ENCODE measurements at regions not wholly inside any gene's neighbourhood (a gene's known extent, or its start where the extent isn't known, plus 50 kb on each side); places are given as distances from the start of the nearest gene placed in this dataset.
A peak's percentile ranks its signal among the peaks of the same experiment; 100 is the strongest.

DNA sequence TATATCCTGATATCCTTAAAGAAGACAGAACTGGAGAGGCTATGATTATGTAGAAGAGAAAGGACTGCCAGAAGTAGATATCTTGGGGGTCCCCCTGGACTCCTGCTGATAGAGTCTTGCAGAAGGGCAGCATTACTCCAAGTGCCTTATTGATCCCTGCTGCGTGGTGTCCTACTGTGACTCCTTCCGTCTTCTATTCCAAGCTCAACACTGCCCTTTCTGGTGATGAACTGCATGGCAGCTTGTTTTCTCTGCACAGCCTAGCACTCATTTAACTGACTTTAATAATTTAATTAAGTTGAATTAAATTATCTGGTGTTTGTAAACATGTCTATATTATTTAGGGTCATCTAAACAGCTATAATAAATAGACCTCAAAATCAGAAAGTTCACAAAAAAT, 194.1 kb upstream of the DSEL start:
- peak; percentile 2 for DNase-seq

DNA sequence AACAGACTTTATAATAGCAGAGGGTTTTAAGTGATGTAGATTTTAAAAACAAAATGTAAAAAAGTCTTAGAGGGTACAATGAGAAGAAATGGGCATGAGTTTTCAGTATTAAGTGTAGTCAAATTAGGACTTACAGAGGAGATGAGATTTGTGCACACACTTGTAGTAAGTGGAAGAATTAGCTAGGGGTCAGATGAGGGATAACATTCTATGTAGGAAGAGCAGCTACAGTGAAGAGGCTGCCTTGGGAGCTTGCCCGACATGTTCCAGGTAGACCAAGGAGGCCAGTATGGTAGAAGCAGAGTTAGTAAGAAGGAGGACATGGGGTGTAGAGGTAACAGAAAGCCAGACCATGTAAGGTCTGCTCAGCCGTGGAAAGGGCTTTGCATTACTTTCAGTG, 189.2 kb upstream of the DSEL start:
- no peak for DNase-seq

DNA sequence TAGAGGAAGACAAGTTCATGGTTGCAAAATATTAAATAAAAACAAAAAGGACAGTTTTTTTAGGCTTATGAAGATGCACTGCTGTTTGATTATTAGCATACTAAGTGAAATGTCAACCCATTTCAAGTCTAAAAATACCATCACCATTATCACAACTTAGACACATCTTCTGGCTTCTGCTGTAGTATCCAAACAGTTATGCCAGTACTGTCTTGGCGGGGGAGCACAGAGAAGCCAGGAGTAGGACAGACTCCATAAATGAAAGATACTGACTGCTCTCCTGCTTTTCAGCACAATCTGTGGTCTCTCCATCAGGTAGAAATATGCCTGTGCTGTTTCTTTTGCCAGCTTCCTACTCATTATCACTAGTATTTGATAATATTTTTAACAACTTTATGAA, 179.2 kb upstream of the DSEL start:
- no peak for DNase-seq

DNA sequence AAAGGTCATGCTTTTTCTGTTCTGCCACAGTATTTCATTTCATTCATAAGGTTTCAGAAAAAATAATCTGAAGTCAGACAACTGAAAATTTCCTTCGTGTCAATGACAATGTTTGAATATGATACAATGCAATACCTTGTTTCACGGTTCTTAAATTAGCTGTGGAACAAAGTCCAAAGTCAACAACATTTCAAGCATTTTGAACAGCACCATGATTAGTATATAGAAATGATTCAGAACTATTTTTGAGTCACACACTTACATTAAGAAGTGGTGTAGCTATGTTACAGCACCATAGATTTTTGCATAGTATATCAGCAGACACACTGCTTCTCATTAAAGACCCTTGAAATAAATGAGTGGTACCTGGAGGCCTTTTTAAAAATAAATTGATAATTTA, 178.3 kb upstream of the DSEL start:
- DNase-seq, result no peak

DNA sequence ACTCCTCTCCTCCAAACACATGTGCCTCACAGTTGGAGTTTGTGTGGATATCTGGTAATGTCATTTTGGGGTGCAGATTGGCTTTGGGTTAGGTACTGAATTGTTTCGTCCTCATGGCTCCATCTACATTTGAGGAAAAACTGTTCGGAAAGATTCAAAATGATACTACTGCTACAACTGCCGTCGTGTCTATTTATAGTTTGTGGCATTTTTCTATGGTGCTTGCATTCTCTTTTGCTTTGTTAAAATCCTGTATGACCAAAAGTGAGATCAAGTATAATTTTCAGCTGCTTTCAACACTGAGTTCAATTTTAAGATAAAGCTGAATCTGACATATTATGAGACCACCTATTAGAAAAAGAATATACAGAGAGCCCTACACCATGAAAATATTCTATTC, 176.3 kb upstream of the DSEL start:
- DNase-seq, result no peak

DNA sequence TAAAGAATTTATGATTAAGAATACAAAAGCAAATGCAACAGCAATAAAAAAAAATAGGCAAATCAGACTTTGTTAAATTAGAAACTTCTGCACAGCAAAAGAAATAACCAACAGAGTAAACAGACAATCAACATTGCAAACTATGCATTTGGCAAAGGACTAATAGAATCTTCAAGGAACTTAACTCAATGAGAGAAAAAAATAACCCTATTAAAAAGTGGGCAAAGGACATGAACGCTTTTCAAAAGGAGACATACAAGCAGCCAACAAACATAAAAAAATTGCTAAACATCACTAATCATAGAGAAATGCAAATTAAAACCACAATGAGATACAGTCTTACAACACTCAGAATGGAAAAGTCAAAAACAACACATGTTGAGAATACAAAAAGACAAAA, 166.0 kb upstream of the DSEL start:
- DNase-seq, result no peak

DNA sequence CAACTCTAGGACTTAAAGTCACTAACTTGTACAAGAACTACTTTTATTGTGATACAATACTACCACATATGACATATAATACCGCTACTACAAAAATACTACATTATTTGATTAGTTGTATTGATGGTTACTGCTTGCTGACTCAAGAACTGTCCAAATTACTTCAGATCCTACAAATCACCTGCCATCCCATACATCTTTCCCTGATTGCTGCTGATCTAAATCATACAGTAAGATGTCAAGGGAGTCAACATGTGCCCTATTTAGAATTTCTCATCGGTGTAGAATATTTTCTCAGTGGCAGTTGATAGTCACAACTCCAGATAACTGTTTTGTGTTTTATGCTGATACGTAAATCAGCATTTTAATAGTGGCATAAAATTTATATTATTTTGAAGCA, 161.0 kb upstream of the DSEL start:
- DNase-seq, result no peak

DNA sequence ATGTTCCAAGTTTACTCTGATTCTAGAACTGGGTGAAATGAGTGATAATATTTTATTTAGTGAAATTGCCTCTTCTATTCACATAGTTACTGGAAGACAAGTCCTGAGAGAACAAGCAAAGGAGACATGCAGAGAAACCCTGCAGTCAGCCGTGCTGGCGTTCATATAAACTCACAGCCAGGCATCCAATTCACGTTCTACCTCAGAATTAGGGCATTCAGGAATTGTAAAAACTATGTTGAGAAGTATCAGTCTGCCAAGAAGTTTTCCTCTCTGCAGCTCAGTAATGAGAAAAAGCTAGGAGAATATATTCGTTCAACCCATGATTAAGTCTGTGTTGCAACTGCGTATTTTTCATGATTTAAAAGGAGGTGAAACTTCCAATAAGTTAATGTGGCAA, 156.2 kb upstream of the DSEL start:
- DNase-seq, result no peak

DNA sequence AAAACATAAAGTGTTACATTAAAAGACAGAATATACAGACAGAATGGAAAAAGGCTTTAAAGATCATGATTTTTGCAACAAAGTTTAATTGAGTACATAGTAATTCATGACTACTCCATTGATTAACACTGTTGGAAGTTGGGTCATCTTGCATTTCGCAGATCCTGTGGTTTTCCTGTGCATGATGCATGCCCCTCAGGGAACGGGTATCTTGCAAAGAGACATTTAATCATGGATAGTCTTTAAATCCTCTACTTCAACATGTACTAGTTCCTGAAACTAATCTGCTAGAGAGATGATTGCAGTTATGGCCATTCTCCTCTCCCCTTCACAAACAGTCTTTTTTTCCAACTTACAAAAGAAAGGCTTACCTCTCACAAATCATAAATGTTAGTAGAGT, 155.6 kb upstream of the DSEL start:
- DNase-seq, result no peak

DNA sequence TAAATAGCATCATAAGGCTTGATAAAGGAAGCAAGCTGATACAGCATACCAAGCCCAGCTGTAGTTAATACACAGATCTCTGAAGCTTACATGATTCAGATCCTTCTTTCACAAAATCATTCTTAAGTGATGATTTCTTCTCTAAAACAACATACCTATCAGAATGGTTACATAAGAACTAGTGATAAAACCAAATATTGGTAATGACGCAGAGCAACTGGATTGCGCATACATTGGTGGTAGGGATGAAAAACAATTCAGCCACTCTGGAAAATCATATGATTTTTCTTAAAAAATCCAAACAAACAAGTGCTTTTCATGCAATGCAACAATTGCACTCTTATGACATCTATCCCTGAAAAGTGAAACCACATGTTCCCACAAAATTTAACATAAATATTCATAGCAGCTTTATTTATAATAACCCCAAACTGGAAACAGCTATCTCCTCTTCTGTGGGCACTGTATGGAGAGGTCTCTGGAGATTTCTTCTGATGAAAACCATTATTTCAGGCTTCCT, 153.6 kb upstream of the DSEL start:
- DNase-seq, result no peak

DNA sequence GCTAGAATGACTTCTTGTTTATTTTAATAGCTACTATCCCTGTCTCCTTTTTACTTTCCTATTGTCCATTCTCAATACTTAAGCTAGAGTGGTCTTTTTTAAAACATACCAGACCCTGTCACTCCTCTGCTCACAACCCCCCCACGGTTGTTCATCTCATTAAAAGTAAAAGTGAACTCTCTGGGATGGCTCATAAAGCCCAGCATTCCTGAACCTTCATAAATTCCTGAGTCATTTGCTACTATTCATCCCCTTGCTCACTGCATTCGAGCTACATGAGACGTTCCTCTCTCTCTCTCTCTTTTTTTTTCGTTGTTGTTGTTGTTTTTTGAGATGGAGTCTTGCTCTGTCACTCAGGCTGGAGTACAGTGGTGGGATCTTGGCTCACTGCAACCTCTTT, 148.7 kb upstream of the DSEL start:
- no peak for DNase-seq

DNA sequence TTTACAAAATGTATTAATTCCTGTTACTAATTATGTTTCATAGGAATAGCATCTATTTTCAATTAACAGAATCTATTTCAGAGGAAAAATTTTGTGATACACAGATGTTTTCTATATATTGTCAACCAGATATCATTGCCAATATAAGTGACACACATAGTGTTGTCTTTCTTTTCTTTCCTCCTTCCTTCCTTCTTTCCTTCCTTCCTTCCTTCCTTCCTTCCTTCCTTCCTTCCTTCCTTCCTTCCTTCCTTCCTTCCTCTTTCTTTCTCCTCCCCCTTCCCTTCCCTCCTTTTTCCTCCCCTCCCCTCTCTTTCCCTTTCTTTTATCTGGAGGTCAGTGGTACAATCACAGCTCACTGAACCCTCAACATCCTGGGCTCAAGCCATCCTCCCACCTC, 146.5 kb upstream of the DSEL start:
- DNase-seq, result no peak

DNA sequence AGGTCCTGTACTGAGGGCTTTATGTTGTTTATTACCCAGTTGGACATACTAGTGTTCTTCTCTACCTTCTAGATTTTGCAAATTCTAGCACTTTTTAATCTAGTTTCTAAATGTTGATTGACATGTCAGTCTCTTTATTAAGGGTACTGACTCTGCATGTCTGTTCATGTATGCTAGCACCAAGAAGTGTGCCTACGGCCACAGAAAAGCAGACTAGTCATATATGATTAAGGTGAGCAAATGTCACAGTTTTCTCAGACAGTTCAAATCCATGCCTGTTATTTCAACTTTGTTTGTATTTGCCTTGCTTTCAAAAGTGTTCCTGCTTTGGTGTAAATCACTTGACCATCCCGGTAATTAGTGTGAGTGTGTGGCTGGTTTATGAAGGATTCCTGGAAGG, 145.0 kb upstream of the DSEL start:
- DNase-seq, result no peak

DNA sequence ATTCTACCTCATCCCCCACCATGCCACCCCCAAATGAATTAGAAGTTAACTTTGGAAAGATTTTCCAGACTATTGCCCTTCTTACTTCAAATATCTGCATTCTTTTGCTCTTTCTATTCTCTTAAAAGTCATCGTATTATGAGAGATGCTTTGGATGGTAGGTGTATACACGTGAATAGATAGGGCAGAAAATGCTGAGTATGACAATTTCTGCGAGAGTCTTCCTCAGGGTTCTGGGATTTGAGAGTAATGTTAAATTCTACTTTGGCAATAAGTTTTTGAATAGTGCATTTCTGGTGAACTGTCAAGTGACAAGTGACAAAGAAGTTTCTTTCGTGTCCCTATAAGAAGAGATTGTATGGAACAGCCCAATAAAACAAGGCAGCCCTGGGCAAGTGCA, 137.6 kb upstream of the DSEL start:
- no peak for DNase-seq

DNA sequence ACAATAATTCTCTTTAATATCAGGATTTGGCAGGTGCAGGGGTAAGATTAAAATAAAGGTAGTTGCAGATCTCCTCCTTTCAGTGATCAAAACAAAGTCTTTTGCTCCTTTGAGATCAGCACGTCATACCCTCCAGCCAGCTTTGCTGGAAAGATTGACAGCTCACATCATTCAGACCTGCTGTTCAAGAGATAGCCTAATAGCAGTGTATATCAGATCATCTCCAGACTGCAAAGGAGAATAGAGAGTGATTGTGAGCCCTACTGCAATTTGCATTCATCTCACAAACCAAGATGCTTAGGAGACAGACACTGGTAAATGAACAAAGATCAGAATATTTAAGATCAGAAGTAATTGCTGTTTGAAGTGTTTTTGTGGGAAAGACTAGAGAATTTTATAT, 135.8 kb upstream of the DSEL start:
- DNase-seq, result no peak

DNA sequence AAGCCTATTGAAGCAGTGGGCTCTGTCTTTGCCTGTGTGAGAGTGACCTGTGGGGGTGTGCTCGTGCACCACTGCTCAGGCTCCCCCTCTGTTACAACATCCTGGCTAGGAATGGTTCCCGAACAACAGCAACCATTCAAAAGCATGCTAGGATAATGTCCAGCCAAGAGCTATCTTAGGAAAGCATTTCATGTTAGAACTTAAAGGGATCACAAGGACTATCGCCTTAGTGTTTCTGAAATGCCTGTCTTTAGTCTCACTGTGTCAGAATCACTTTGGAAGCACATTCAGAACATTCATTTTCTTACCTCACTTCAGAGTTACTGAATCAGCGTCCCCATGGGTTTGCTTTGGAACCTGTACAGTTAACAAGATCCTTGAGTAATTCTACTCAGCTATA, 134.9 kb upstream of the DSEL start:
- DNase-seq, result no peak

DNA sequence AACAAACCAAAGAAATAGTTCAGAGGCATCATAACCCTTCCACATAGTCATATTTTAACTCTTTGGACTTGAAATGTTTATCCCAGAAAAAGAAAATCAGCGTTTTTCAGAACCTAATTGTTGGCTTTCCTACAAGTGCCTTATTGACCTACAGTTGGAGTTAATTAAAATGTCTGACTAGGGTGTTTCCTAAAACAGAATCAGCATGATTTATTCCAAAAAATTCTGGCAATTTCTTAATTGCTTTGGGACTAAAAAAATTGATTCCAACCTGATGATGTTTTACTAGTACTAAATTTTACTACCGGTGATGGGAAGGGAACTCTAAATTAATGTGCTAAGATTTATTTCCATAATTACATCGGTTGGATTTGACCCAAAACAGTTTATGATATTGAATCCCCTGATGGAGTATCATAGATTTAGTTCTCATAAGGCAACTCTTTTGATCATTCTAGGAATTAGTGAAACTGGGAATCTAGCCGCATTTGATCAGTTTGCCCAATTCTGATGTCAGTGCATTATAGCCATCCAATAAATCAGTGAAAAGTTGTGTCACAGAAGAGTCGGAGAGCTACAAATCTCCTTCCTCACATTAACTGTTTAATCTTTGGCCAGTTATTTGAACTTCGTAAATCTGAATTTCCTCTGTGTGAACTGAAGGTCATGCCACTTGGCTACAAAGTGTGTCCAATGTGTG, 134.3 kb upstream of the DSEL start:
- DNase-seq, result no peak

DNA sequence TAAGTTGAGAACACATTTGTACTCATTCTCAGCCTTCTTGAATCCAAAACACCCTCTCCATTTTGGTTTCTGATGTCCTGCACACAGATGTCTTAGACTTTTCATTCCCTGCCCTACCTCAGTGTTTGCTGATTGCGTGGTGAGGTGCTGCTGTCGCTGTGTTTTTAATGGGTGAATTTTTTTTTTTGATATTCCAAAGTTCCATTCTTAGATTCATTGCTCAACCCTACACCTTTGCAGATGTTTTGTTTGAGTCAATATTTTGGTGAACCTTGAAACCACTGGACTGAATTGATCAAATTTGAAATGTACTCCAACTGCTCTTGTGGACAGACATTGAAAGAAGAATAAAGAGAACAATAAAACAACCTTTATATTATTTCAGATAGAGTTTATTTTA, 130.4 kb upstream of the DSEL start:
- DNase-seq, result no peak

DNA sequence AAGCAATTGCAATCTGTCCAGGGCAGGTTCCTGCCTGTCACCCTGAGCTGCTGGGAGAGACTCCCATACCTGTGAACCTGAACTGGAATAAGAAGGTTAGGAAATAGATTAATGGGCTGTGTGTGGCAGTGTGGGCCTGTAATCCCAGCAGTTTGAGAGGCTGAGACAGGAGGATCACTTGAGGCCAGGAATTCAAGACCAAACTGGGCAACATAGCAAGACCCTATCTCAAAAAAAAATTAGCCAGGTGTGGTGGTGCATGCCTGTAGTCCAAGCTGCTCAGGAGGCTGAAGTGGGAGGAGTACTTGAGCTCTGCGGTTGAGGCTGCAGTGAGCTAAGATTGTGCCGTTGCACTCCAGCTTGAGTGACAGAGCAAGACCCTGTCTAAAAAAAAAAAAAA, 127.7 kb upstream of the DSEL start:
- DNase-seq, result no peak

DNA sequence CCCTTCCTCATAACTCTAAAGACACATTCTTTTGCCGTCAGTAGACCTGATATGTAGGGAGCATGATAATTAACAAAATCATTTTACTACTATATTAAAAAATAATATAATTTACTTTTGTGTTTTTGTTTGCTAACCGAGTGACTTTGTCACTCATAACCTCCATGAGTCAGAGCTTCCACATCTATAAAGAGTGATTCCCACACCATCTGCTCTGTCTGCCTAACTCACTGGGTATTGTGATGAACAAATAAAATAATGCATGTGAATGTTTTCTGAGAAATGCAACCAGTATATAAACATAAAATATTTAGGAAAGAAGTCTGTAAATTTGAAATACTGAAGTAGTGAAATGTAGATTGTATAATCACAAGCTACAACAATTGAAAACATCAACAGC, 123.4 kb upstream of the DSEL start:
- DNase-seq, result no peak

DNA sequence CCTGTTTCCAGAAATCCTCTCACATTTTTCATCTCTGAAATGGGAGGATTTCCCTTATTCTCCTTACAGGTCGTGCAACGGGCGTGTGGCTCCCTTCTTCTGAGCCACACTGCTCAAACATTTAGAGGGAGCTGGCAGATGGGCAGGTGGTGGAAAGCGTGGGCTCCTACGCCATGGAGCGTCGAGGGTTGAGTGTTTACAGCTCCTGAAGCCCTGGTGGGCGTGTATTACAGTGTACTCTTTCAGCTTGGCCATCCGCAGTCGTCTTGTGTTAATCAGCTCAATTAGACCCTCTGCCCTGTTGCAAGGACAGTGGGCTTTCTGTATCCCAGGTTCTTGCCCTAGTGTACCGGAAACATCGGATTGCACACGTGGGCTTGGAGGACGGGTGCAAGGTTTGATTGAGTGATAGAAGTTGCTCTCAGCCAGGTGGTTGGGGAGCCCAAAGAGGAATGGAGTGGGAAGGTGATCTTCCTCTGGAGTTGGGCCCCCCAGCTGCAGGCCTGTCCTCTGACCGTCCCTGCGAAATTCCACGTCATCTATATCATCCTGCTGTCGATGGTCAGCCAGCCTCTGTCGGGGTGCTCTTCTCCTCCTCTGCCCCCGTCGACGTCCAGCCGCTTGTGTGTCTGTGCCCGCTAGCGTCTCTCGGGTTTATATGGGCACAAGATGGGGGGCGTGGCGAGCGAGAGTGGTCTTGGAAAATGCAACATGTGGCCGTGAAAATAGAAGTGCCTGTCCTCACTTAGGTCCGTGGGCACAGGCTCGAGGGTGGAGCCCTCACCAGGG, 120.3 kb upstream of the DSEL start:
- no peak for DNase-seq

DNA sequence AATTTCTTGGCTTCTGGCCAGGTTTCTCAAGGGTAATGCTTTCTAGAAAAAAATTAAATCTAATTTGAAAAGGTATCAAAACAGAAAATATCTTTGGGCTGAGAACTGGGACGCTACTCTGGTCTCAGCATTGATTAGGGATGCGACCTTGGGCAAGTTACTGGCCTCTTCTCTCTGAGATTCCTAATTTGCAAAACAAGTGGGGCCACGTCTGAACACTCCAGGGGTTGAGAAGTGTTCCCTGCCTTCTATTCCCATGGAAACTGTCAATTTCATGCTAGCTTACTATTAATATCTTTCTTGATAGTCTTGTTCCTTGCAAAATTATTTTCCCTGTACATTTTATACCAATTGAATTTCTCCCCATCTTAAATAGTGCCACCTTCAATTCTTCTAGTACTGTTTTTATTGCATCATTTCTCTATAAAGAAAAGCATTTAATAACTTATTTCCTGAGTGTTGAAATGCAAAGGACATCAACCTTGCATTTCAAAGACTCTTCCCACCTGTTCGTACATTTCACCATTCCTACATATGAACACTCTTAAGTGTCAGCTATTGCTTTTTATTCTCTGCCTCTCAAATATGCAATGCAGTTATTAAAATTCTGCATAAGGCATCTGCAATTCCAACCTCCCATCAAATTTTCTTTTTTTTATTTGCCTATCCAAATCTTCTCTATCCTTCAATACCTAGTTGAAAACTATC, 118.3 kb upstream of the DSEL start:
- DNase-seq, result no peak

DNA sequence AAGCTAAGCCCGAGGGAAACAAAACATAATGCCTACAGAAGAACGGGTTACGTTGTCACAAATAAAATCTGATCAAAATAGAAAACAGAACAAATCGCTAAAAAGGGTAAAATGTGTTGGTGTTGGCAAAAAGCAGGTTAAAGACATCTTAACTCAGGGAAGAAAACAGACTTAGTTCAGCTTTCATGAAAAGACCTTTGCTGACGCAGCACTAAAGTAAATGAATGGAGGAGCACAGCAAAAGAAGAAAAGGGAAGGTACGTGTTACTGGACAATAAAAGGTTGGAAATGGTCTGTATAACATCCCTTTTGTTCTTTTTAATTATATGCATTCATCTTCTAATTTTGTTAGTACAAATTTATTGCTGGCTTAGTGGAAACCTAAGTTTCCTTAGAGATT, 117.4 kb upstream of the DSEL start:
- DNase-seq, result no peak

DNA sequence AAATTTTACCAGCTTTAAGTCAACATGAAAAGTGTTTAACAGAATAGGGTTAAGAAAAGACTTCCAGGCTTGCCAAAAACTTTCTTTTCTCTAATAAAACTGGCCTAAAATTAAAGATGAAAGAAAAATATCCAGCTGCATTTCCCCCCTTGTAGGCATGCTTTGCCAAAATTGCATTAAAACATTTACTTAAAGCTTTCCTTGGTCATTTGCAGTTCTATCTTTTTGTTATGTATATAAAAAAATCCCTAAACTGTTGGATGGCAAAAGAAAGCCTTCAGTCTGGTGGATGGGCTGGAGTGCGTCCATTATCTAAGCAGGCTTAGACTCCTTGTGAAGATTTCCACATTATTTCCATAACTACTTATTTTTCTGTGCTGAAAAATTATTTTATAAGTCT, 105.4 kb upstream of the DSEL start:
- DNase-seq, result no peak
